ENCODE measurements at regions not wholly inside any gene's neighbourhood (a gene's known extent, or its start where the extent isn't known, plus 50 kb on each side); places are given as distances from the start of the nearest gene placed in this dataset.

GRCh38 chr4:177246641-177247584 lies 62.8 kb upstream of the NEIL3 start:
- H3K27ac ChIP-seq (ENCODE audit: low read depth, low read length, poor library complexity, severe bottlenecking) = no peak overlapping the region
- TF ChIP-seq EZH2phosphoT487 (IDR thresholded peaks at IDR 0.05; ENCODE audit: borderline replicate concordance, low read depth, low read length) = no peak
- TF ChIP-seq CTCF (conservative IDR thresholded peaks at IDR 0.05; ENCODE audit: low read length) = no peak
- DNase-seq (ENCODE audit: low spot score) = no peak
- no TSS peak for BruUV-seq (replicated peaks)
- H3K36me3 ChIP-seq (ENCODE audit: insufficient read depth, low read length) = no peaks in the 10 kb centered on the region
- ChIA-PET POLR2A (interaction anchor here (0.6 to 1.9 kb wide), 2 partner anchors 8 to 706 kb away, joined by 3 to 4 read pairs; no protein-coding TSS in a partner anchor), CTCF (ENCODE audit: unreplicated experiment) (no interaction called here)
- H3K4me1 ChIP-seq (ENCODE audit: insufficient read depth, low read length, poor library complexity, severe bottlenecking) = no peaks in the 10 kb centered on the region
- no peaks in the 10 kb centered on the region for H3K9me2 ChIP-seq (ENCODE audit: insufficient read depth, low read length)
- no peaks in the 10 kb centered on the region for H4K20me1 ChIP-seq (ENCODE audit: insufficient read depth, low read length)
- H3K9me3 ChIP-seq (ENCODE audit: low read length) = no peaks in the 10 kb centered on the region
- H3K4me3 ChIP-seq (ENCODE audit: low read depth, low read length, poor library complexity, severe bottlenecking) = no peak overlapping the region
- intact Hi-C loops (cut with micrococcal nuclease; ENCODE audit: unreplicated experiment) = no loop called here
- H3K79me2 ChIP-seq (ENCODE audit: insufficient read depth, low read depth, low read length) = no peaks in the 10 kb centered on the region
- H2AFZ ChIP-seq (ENCODE audit: low read length) = no peak overlapping the region
- no peak overlapping the region for H3K4me2 ChIP-seq (ENCODE audit: low read length)

DNA sequence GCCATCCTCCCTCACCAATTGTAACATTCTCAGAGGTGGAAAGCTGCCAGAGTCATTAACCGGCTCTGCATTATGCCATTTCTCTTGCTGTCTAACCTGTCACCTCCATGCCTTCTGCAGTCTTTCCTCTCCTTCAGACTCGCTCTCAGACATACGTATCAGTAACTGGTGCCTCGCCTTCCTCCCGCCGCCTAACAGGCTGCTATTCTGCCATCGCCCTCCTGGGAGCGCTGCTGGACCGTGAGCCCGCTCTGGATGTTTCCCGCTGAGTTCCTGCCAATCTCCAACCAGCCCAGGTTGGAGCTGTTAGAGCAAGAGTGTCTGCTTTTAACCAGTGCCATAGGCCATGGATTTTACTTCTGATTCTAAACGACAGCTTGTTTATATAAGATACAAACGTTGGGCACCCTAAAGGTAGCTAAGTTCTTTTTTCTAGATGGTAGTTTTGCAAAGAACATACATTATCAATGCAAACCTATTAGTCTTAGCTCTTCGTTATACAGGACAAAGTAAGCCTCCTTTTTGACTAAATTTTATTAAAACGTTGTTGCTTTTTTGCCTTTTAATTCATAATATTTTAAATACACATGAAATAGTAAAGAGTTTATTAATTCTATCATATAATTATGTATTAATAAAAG lies 59.5 kb upstream of the NEIL3 start:
- ChIA-PET CTCF (ENCODE audit: unreplicated experiment) (interaction anchor here (0.6 to 1.0 kb wide), 2 partner anchors 58 to 143 kb away, joined by 3 read pairs; no protein-coding TSS in a partner anchor), POLR2A (interaction anchor here (0.9 kb wide), 1 partner anchor 17 kb away, joined by 4 read pairs; no protein-coding TSS in a partner anchor)
- Histone ChIP-seq H3K4me1 (ENCODE audit: insufficient read depth, low read length, poor library complexity, severe bottlenecking) (no peaks in the 10 kb centered on the region), H3K79me2 (ENCODE audit: insufficient read depth, low read depth, low read length) (no peaks in the 10 kb centered on the region), H4K20me1 (ENCODE audit: insufficient read depth, low read length) (no peaks in the 10 kb centered on the region), H3K9me2 (ENCODE audit: insufficient read depth, low read length) (no peaks in the 10 kb centered on the region), H3K4me3 (ENCODE audit: low read depth, low read length, poor library complexity, severe bottlenecking) (no peak overlapping the region), H3K27ac (ENCODE audit: low read depth, low read length, poor library complexity, severe bottlenecking) (no peak overlapping the region), H3K4me2 (ENCODE audit: low read length) (no peak overlapping the region), H3K9me3 (ENCODE audit: low read length) (no peaks in the 10 kb centered on the region), H3K36me3 (ENCODE audit: insufficient read depth, low read length) (no peaks in the 10 kb centered on the region), H2AFZ (ENCODE audit: low read length) (peak overlapping the region; percentile 35; the same call in 1 of the 2 replicates)
- TF ChIP-seq CTCF (conservative IDR thresholded peaks at IDR 0.05; ENCODE audit: low read length) (peak; percentile 90), EZH2phosphoT487 (IDR thresholded peaks at IDR 0.05; ENCODE audit: borderline replicate concordance, low read depth, low read length) (no peak)
- DNase-seq (ENCODE audit: low spot score) = peak; percentile 54
- BruUV-seq (replicated peaks) = no TSS peak
- intact Hi-C loops (cut with micrococcal nuclease; ENCODE audit: unreplicated experiment) = loop anchor here (1.0 to 5.0 kb wide), 2 partner anchors 89 to 297 kb away; no protein-coding TSS in a partner anchor
